IMR-90 (cell line): ENCODE measurements at regions not wholly inside any gene's neighbourhood (a gene's known extent, or its start where the extent isn't known, plus 50 kb on each side); places are given as distances from the start of the nearest gene placed in this dataset.

Experiments
- BHLHE40 ChIP-seq: fragments of 150-350 bp; IDR thresholded peaks from 2 replicates; pipeline ENCODE4 v1.6.1; 2016; ENCODE audit warnings: mild to moderate bottlenecking, low read depth, low read length
- CEBPB ChIP-seq: IDR thresholded peaks from 2 replicates; pipeline ENCODE4 v1.6.1; 2012; ENCODE audit warnings: low read depth, low read length, improper control_type of control experiment
- CTCF ChIP-seq: conservative IDR thresholded peaks from 2 replicates; pipeline ENCODE4 v1.5.1; 2012; ENCODE audit warnings: mild to moderate bottlenecking, low read depth, low read length, improper control_type of control experiment
- FOS ChIP-seq: fragments of 150-350 bp; IDR thresholded peaks from 2 replicates; pipeline ENCODE4 v1.6.1; 2016; ENCODE audit warnings: low read depth, low read length
- MAFK ChIP-seq: IDR thresholded peaks from 2 replicates; pipeline ENCODE4 v1.6.1; 2012; ENCODE audit warnings: low read depth, low read length, improper control_type of control experiment
- MAZ ChIP-seq: IDR thresholded peaks from 2 replicates; pipeline ENCODE4 v1.6.1; 2012; ENCODE audit warnings: low read depth, mild to moderate bottlenecking, low read length, improper control_type of control experiment, moderate library complexity, borderline replicate concordance
- MXI1 ChIP-seq: IDR thresholded peaks from 2 replicates; pipeline ENCODE4 v1.6.1; 2012; ENCODE audit warnings: low read depth, mild to moderate bottlenecking, low read length, moderate library complexity, borderline replicate concordance
- NFE2L2 ChIP-seq: fragments of 150-350 bp; IDR thresholded peaks from 2 replicates; pipeline ENCODE4 v1.6.1; 2016; ENCODE audit warnings: low read depth, mild to moderate bottlenecking, low read length
- POLR2A ChIP-seq: IDR thresholded peaks from 2 replicates; pipeline ENCODE4 v1.6.1; 2012; ENCODE audit warnings: mild to moderate bottlenecking, low read depth, low read length
- RAD21 ChIP-seq: IDR thresholded peaks from 2 replicates; pipeline ENCODE4 v1.6.1; 2012; ENCODE audit warnings: low read length, improper control_type of control experiment
- RFX5 ChIP-seq: IDR thresholded peaks from 2 replicates; pipeline ENCODE4 v1.8.0; 2012; ENCODE audit warnings: low read depth, mild to moderate bottlenecking, low read length, moderate library complexity
- SMC3 ChIP-seq: fragments of 150-350 bp; IDR thresholded peaks from 2 replicates; pipeline ENCODE4 v1.6.1; 2016; ENCODE audit warnings: low read depth, mild to moderate bottlenecking, antibody characterized with exemption, low read length, moderate library complexity
- TF ChIP-seq, protein P1 (sequence below): fragments of 150-350 bp; IDR thresholded peaks from 2 replicates; pipeline ENCODE4 v1.6.1; 2017; ENCODE audit warnings: mild to moderate bottlenecking, antibody characterized with exemption, low read length, low read depth
- TF ChIP-seq, protein P2 (sequence below): fragments of 150-350 bp; IDR thresholded peaks from 2 replicates; pipeline ENCODE4 v1.6.1; 2016; ENCODE audit warnings: low read depth, mild to moderate bottlenecking, low read length, moderate library complexity, borderline replicate concordance

DNA sequence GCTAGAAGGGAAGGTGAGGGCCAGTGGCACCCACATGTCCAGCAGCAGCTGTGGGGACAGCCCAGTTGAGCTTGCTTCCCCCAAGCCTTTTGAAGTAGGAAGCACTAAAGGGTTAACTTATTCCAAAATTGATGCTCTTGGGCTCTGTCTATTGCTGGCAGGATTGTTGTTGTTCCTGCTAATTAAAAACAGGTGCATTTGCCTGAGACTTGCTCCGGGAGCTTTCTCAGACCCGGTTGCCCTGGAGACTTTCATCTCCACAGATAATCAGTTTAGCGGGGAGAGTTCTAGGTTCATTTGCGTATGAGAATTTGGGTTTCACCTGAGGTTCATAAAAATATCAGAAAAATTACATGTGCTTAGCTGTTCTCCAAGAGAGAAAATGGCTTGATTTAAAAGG lies 277.3 kb downstream of the LRATD1 start:
- TF ChIP-seq SMC3 (no peak), CTCF (no peak), POLR2A (no peak), CEBPB (no peak), RAD21 (no peak), FOS (no peak), BHLHE40 (no peak), NFE2L2 (no peak), RFX5 (no peak), MAFK (no peak), MXI1 (no peak), MAZ (no peak)
- TF ChIP-seq, protein P1, sequence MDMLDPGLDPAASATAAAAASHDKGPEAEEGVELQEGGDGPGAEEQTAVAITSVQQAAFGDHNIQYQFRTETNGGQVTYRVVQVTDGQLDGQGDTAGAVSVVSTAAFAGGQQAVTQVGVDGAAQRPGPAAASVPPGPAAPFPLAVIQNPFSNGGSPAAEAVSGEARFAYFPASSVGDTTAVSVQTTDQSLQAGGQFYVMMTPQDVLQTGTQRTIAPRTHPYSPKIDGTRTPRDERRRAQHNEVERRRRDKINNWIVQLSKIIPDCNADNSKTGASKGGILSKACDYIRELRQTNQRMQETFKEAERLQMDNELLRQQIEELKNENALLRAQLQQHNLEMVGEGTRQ: no peak
- TF ChIP-seq, protein P2, sequence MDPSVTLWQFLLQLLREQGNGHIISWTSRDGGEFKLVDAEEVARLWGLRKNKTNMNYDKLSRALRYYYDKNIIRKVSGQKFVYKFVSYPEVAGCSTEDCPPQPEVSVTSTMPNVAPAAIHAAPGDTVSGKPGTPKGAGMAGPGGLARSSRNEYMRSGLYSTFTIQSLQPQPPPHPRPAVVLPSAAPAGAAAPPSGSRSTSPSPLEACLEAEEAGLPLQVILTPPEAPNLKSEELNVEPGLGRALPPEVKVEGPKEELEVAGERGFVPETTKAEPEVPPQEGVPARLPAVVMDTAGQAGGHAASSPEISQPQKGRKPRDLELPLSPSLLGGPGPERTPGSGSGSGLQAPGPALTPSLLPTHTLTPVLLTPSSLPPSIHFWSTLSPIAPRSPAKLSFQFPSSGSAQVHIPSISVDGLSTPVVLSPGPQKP: no peak
